ENCODE measurements at regions not wholly inside any gene's neighbourhood (a gene's known extent, or its start where the extent isn't known, plus 50 kb on each side); places are given as distances from the start of the nearest gene placed in this dataset.

- Histone ChIP-seq H3K4me3 (ENCODE audit: low read length) (no peak overlapping the region), H3K4me1 (ENCODE audit: control insufficient read depth, insufficient read depth, low read length) (peaks cover 4% of the 10 kb centered on the region), H3K9me3 (replicated peaks; ENCODE audit: control insufficient read depth, low read depth, low read length) (peaks cover 4% of the 10 kb centered on the region), H3K27me3 (ENCODE audit: control insufficient read depth, insufficient read depth, low read length) (peaks cover 50% of the 10 kb centered on the region), H3K36me3 (ENCODE audit: control insufficient read depth, insufficient read depth, low read length) (no peaks in the 10 kb centered on the region), H3K27ac (ENCODE audit: low read length) (no peak overlapping the region)
- WGBS (ENCODE audit: insufficient coverage), result 43% methylated on average over 31 of the region's 32 CpGs
- no peak for DNase-seq
Observed at GRCh38 chr5:176733406-176734262, 76.7 kb upstream of the UNC5A start.

- H3K27me3 ChIP-seq (ENCODE audit: control insufficient read depth, insufficient read depth, low read length), result peaks cover 58% of the 10 kb centered on the region
- no peak overlapping the region for H3K27ac ChIP-seq (ENCODE audit: low read length)
- H3K36me3 ChIP-seq (ENCODE audit: control insufficient read depth, insufficient read depth, low read length), result no peaks in the 10 kb centered on the region
- no peak for DNase-seq
- H3K4me3 ChIP-seq (ENCODE audit: low read length), result no peak overlapping the region
- H3K9me3 ChIP-seq (replicated peaks; ENCODE audit: control insufficient read depth, low read depth, low read length), result peaks cover 4% of the 10 kb centered on the region
- WGBS (ENCODE audit: insufficient coverage), result 90% methylated on average over 10 of the region's 12 CpGs
- peaks cover 4% of the 10 kb centered on the region for H3K4me1 ChIP-seq (ENCODE audit: control insufficient read depth, insufficient read depth, low read length)
Observed at GRCh38 chr5:176734756-176735342, 75.5 kb upstream of the UNC5A start.

- Histone ChIP-seq H3K36me3 (ENCODE audit: control insufficient read depth, insufficient read depth, low read length) (no peaks in the 10 kb centered on the region), H3K4me1 (ENCODE audit: control insufficient read depth, insufficient read depth, low read length) (peaks cover 4% of the 10 kb centered on the region), H3K9me3 (replicated peaks; ENCODE audit: control insufficient read depth, low read depth, low read length) (peaks cover 4% of the 10 kb centered on the region), H3K27ac (ENCODE audit: low read length) (no peak overlapping the region), H3K4me3 (ENCODE audit: low read length) (no peak overlapping the region), H3K27me3 (ENCODE audit: control insufficient read depth, insufficient read depth, low read length) (peaks cover 61% of the 10 kb centered on the region)
- no peak for DNase-seq
- WGBS (ENCODE audit: insufficient coverage), result 84% methylated on average over 8 of the region's 16 CpGs
Observed at GRCh38 chr5:176735383-176736265, 74.7 kb upstream of the UNC5A start.

GRCh38 chr5:176736301-176736930 is 73.9 kb upstream of the UNC5A start:
- DNase-seq, result no peak
- no peak overlapping the region for H3K4me3 ChIP-seq (ENCODE audit: low read length)
- H3K27me3 ChIP-seq (ENCODE audit: control insufficient read depth, insufficient read depth, low read length), result peaks cover 64% of the 10 kb centered on the region
- no peaks in the 10 kb centered on the region for H3K36me3 ChIP-seq (ENCODE audit: control insufficient read depth, insufficient read depth, low read length)
- WGBS (ENCODE audit: insufficient coverage), result 33% methylated on average over 3 of the region's 10 CpGs
- no peak overlapping the region for H3K27ac ChIP-seq (ENCODE audit: low read length)
- H3K4me1 ChIP-seq (ENCODE audit: control insufficient read depth, insufficient read depth, low read length), result peaks cover 4% of the 10 kb centered on the region
- H3K9me3 ChIP-seq (replicated peaks; ENCODE audit: control insufficient read depth, low read depth, low read length), result no peaks in the 10 kb centered on the region

GRCh38 chr5:176736931-176737745 is 73.2 kb upstream of the UNC5A start:
- H3K27me3 ChIP-seq (ENCODE audit: control insufficient read depth, insufficient read depth, low read length), result peaks cover 67% of the 10 kb centered on the region
- no peak overlapping the region for H3K27ac ChIP-seq (ENCODE audit: low read length)
- no peaks in the 10 kb centered on the region for H3K9me3 ChIP-seq (replicated peaks; ENCODE audit: control insufficient read depth, low read depth, low read length)
- peaks cover 4% of the 10 kb centered on the region for H3K4me1 ChIP-seq (ENCODE audit: control insufficient read depth, insufficient read depth, low read length)
- DNase-seq, result no peak
- no peak overlapping the region for H3K4me3 ChIP-seq (ENCODE audit: low read length)
- H3K36me3 ChIP-seq (ENCODE audit: control insufficient read depth, insufficient read depth, low read length), result no peaks in the 10 kb centered on the region
- WGBS (ENCODE audit: insufficient coverage), result 56% methylated on average over 11 of the region's 11 CpGs

- no peaks in the 10 kb centered on the region for H3K36me3 ChIP-seq (ENCODE audit: control insufficient read depth, insufficient read depth, low read length)
- DNase-seq, result no peak
- H3K4me1 ChIP-seq (ENCODE audit: control insufficient read depth, insufficient read depth, low read length), result peaks cover 5% of the 10 kb centered on the region
- no peak overlapping the region for H3K27ac ChIP-seq (ENCODE audit: low read length)
- no peak overlapping the region for H3K4me3 ChIP-seq (ENCODE audit: low read length)
- peaks cover 67% of the 10 kb centered on the region for H3K27me3 ChIP-seq (ENCODE audit: control insufficient read depth, insufficient read depth, low read length)
- 74% methylated on average over 7 of the region's 21 CpGs for WGBS (ENCODE audit: insufficient coverage)
- no peaks in the 10 kb centered on the region for H3K9me3 ChIP-seq (replicated peaks; ENCODE audit: control insufficient read depth, low read depth, low read length)
Observed at GRCh38 chr5:176737746-176738636, 72.4 kb upstream of the UNC5A start.

GRCh38 chr5:176738637-176739250 is 71.6 kb upstream of the UNC5A start:
- no peak overlapping the region for H3K4me3 ChIP-seq (ENCODE audit: low read length)
- no peaks in the 10 kb centered on the region for H3K9me3 ChIP-seq (replicated peaks; ENCODE audit: control insufficient read depth, low read depth, low read length)
- WGBS (ENCODE audit: insufficient coverage), result 69% methylated on average over 7 of the region's 10 CpGs

GRCh38 chr5:176739461-176740051 is 70.8 kb upstream of the UNC5A start:
- H3K27me3 ChIP-seq (ENCODE audit: control insufficient read depth, insufficient read depth, low read length), result peaks cover 81% of the 10 kb centered on the region
- DNase-seq, result no peak
- H3K36me3 ChIP-seq (ENCODE audit: control insufficient read depth, insufficient read depth, low read length), result no peaks in the 10 kb centered on the region
- H3K9me3 ChIP-seq (replicated peaks; ENCODE audit: control insufficient read depth, low read depth, low read length), result no peaks in the 10 kb centered on the region
- no peak overlapping the region for H3K27ac ChIP-seq (ENCODE audit: low read length)
- no peak overlapping the region for H3K4me3 ChIP-seq (ENCODE audit: low read length)
- WGBS (ENCODE audit: insufficient coverage), result 16% methylated on average over 15 of the region's 26 CpGs
- H3K4me1 ChIP-seq (ENCODE audit: control insufficient read depth, insufficient read depth, low read length), result peaks cover 10% of the 10 kb centered on the region

More at GRCh38 chr5:176738637-176739250, 71.6 kb upstream of the UNC5A start:
- Histone ChIP-seq H3K4me1 (ENCODE audit: control insufficient read depth, insufficient read depth, low read length) (peaks cover 10% of the 10 kb centered on the region), H3K27ac (ENCODE audit: low read length) (no peak overlapping the region), H3K36me3 (ENCODE audit: control insufficient read depth, insufficient read depth, low read length) (no peaks in the 10 kb centered on the region), H3K27me3 (ENCODE audit: control insufficient read depth, insufficient read depth, low read length) (peaks cover 73% of the 10 kb centered on the region)
- no peak for DNase-seq
